Lower leg skin (tissue), 4 donors: ENCODE measurements at regions not wholly inside any gene's neighbourhood (a gene's known extent, or its start where the extent isn't known, plus 50 kb on each side); places are given as distances from the start of the nearest gene placed in this dataset.

Experiments used
- DNase-seq, 2 donors: peaks; one replicate each; pipeline ENCODE4 v3.0.0-alpha.2; 2019; ENCODE audit warnings: low spot score in 2 of 2
- H3K4me3 ChIP-seq: fragments of 200-600 bp; sonication (generic); 2 replicates; pipeline ENCODE4 v1.5.1; 2017; ENCODE audit warnings: mild to moderate bottlenecking, low read depth; ENCODE audit not compliant: poor library complexity, severe bottlenecking
- CTCF ChIP-seq, 3 donors: fragments of 450-650 bp; IDR thresholded peaks; one replicate each; pipeline ENCODE4 v1.5.1; 2016; ENCODE audit warnings: antibody characterized with exemption in 3 of 3, mild to moderate bottlenecking in 3 of 3, moderate library complexity in 2 of 3
- POLR2A ChIP-seq, 2 donors: fragments of 450-650 bp; IDR thresholded peaks; one replicate each; pipeline ENCODE4 v1.6.1; 2016 to 2017; ENCODE audit warnings: antibody characterized with exemption in 2 of 2, mild to moderate bottlenecking in 1 of 2, moderate library complexity in 1 of 2
- WGBS, 2 donors: methylation state at CpG; one replicate each; pipeline ENCODE4 v1.1.5; 2018; 5-methylcytosine and 5-hydroxymethylcytosine counted together
- intact Hi-C: fragments of 100-400 bp; cut with DNase I; formaldehyde crosslinking; loops from one replicate; pipeline ENCODE4 v1.15.0; 2023; ENCODE audit warnings: low total_unique reads

GRCh38 chr12:92295523-92295922 is 149.9 kb upstream of the BTG1 start:
- DNase-seq: no peak
- no peak for TF ChIP-seq POLR2A (IDR thresholded peaks at IDR 0.05)
- TF ChIP-seq CTCF (IDR thresholded peaks at IDR 0.05): no peak
- 92 to 95% methylated on average over 3 of the region's 3 CpGs for WGBS, 2 donors
- intact Hi-C loops: no loop called here
- no peak overlapping the region for H3K4me3 ChIP-seq

GRCh38 chr12:92294676-92295440 is 149.2 kb upstream of the BTG1 start:
- intact Hi-C loops: no loop called here
- WGBS, 2 donors: 90 to 93% methylated on average over 4 of the region's 4 CpGs
- TF ChIP-seq CTCF (IDR thresholded peaks at IDR 0.05) (no peak), POLR2A (IDR thresholded peaks at IDR 0.05) (no peak)

DNA sequence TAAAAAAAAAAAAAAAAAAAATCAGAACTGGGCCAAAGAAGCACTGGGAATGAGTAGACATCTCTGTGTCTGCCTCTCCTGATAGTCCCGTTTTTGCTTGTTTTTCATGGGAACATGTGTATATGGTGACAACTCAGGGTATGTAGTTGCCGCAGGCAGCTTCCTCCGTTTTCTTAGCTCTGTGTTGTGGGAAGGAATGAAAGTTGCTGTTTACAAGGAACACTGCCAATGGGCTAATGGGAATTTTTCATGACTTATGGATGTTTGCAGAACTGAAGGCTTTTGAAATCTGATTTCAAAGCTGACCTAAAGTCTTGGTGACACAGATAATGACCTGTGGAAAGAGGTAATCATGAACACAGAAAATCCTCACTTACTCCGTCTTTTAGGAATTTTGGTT is 146.4 kb upstream of the BTG1 start:
- WGBS, 2 donors: 79 to 81% methylated on average over 4 of the region's 4 CpGs
- H3K4me3 ChIP-seq: no peak overlapping the region
- DNase-seq: no peak
- TF ChIP-seq CTCF (IDR thresholded peaks at IDR 0.05): no peak
- TF ChIP-seq POLR2A (IDR thresholded peaks at IDR 0.05): no peak
- intact Hi-C loops: no loop called here

More at GRCh38 chr12:92294676-92295440, 149.2 kb upstream of the BTG1 start:
- no peak for DNase-seq
- H3K4me3 ChIP-seq: no peak overlapping the region

DNA sequence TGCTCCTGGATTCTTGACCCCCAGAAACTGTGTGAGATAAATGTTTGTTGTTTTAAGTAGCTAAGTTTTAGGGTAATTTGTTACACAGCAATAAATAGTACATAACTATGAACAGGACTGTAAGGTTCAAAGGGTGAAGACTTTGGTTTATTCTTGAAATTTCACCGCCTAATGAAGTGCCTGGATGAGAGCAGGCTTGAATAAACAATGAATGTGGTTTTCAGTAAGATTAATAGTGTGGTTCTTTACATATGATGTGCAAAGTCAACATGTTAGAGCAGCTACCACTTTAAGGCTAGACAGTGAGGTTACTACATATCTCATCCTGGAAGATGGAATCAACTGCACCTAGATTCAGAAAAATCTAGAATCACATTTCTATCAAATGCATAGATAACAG is 145.2 kb upstream of the BTG1 start:
- DNase-seq: no peak
- no peak for TF ChIP-seq CTCF (IDR thresholded peaks at IDR 0.05)
- TF ChIP-seq POLR2A (IDR thresholded peaks at IDR 0.05): no peak
- intact Hi-C loops: no loop called here
- no peak overlapping the region for H3K4me3 ChIP-seq
- 74 to 84% methylated on average over 1 of the region's 1 CpG for WGBS, 2 donors

DNA sequence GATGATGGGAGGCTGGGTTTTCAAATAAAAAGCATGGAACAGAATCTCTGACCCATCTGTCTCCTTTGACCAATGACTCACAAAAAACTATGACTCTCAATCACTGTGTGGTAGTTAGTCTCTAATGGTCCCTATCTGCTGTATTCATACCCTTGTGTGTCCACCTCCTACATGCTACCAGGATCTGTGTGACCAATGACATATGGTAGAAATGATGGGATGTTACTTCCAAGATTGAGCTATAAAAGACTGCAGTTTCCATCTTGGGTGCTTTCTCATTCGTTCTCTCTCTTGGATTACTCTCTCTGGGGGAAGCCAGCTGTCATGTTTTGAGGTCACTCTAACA is 144.7 kb upstream of the BTG1 start:
- TF ChIP-seq POLR2A (IDR thresholded peaks at IDR 0.05): no peak
- no peak for TF ChIP-seq CTCF (IDR thresholded peaks at IDR 0.05)
- DNase-seq: no peak
- 73 to 75% methylated on average over 1 of the region's 1 CpG for WGBS, 2 donors
- intact Hi-C loops: no loop called here
- H3K4me3 ChIP-seq: no peak overlapping the region
